Forelimb muscle (tissue), 1 donor: ENCODE measurements at regions not wholly inside any gene's neighbourhood (a gene's known extent, or its start where the extent isn't known, plus 50 kb on each side); places are given as distances from the start of the nearest gene placed in this dataset.

ENCODE experiments used
- DNase-seq: peaks from one replicate; pipeline ENCODE4 v3.0.0-alpha.2; 2013; ENCODE audit warnings: low read depth

DNA sequence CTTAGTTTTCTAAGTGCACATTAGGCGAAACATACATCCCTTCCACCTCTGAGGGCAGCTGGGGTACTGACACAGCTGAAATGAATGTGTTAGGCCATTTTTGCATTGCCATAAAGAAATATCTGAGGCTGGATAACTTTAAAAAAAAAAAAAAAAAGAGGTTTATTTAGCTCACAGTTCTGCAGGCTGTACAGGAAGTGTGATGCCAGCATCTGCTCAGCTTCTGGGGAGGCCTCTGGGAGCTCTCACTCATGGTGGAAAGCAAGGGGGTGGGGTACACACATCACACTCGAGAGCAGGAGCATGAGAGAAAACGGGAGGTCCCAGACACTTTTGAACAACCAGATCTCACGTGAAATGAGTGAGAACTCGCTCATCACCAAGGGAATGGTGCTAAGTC is 158.1 kb downstream of the PSMG1 start:
- no peak for DNase-seq

DNA sequence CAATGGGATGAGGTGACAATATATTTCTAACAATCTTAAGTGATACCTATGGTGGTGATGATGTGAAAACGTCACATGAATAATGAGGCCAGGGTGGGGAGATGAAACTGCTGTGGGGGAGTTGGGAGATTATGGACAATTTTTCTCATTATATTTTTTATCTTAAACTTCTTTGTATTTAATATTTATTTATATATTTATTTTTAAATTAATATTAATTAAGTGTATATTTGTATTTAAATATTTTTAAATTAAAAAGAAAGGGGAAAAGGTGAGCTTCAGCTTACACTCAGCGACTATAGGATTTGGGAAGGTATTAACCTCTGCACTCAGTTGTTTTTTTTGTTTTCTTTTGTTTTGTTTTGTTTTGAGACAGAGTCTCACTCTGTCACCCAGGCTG is 158.7 kb downstream of the PSMG1 start:
- no peak for DNase-seq

DNA sequence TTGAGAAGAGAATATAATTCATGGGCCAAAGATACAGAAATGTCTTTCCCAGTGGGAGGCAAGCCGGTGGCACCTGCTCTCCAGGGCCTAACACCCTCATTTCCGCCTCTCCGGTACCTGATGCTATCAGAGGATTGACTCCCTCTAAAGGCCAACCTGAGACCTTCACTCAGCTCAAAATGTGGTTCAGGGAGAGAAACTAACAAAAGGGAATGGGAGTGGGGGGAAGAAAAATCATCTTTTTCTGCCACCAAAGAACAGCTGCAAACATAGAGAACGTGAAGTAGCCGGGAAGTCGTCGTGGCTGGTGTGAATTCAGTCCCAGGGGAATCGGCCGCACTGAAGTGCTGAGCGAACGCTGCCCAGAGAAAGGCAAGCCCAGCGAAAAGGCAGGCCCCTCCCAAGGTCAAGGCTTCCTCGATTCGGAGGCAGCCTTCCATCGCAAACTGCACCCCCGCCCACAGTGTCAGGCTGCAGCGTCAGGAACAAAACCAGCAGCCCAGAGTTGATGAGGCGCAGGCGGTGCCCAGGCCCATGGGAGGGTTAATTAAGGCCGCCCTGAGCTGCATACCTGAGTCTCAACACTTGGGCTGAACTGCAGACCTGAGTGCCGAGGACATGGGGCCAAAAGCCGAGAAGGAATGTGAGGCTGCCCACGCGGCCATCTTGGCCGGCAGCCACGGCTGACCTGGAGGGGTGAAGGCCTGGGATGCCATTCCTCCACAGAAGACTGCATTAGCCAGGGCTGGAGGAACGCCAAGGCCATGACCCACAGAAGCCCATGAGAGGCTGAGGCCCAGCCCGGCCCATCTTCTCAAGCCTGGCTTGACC is 160.2 kb downstream of the PSMG1 start:
- no peak for DNase-seq

DNA sequence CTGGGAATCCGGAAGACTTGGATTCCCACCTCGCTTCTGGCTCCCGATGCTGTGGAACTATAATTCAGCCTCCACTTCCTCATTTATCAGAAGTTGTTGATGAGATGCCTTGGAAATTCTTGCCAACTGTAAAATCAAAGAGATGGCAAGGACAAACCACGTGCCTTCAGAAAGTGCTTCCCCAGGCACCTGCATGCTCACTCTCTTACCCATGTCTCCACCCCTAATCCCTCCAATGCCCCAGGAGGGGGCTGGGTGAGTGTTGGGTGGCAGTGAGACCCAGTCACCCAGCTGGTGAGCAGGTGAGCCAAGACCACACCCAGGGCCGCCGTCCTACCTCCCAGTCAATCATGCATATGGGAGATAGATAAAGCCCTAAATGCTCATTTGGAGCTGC is 160.8 kb downstream of the PSMG1 start:
- DNase-seq = no peak

DNA sequence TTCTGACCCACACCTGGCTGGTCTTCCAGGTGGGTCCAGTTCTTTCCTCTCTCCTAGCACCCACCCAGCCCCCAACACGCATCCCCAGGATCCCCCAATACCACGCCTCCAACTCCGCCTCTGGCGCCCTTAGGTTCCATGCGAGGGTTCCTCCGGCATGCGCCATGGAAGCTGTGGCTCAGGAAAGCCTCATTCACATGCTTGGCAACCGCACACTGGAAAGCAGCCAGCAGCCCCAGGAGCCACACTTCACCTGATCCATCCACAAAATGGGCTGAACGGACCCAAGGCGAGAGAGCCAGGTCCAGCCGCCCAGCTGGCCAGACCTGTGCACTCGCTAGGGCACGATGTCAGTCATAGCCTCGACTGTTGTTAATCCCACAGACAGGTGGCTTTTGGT is 161.2 kb downstream of the PSMG1 start:
- no peak for DNase-seq

DNA sequence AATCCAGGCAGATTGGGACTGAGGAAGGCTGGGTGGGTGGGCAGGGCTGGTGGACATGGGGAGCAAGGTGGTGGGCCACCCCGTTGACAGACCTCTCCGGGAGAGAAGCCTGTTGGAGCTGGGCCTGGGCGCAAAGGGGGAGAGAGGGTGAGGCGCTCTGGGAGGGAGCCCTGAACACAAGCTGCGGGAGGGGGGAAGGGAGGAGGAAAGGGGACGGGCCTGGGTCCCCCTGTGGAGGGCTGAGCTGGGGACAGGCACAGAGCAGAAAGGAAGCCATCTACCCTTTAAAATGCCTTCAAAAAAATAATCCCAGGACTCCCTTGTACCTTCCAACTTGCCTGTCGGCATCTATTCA is 161.8 kb downstream of the PSMG1 start:
- no peak for DNase-seq

DNA sequence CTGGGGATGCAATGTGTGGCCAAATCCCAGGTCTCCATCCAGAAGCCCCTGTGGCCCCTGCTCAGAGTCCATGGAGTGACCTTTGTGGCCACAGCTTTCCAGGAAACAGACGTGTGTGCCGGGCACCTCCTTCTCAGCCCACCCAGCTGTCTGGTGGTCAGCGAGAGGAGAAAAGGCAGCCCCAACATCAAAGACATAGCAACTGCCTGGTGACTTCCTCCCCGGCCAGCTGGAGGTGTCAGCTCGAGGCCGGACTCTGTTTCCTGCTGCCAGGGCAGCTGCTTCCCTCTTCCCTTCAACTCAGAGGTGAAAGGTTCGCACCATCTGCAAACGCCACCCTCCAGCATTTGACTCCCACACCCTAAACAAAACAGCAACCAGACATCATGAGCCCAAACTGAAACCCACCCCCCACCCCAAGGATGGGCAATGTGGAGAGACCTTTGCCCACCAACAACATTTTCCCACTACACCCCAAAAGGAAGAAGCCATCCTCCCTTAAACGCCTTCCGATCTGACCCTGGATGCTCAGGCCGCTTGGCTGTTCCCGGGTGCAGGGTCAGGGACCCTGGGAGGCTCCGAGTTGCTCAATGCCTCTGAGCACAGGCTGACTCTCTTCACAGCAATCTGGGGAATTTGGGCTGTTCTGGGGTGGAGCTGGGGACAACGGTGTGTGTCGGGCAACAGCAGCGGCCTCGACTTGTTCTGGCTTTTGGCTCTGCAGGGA is 162.3 kb downstream of the PSMG1 start:
- no peak for DNase-seq

DNA sequence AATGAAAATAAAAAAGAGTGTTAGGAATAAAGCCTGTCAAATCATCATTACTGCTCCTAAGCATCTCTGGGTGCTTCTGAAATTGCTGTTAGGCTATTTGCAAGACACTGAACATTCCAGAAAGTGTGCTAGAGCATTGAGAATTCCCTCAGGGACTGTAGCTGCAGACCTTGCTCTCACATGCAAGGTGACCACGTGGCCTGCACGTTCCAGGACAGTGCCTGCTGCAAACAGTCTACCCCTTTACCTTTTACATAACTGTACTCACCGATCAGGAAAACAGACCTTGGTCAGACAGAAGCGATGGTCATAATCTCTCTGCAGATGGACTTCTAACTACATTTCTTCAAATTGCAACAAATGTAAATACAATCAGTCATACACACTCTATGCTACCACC is 164.5 kb downstream of the PSMG1 start:
- no peak for DNase-seq

DNA sequence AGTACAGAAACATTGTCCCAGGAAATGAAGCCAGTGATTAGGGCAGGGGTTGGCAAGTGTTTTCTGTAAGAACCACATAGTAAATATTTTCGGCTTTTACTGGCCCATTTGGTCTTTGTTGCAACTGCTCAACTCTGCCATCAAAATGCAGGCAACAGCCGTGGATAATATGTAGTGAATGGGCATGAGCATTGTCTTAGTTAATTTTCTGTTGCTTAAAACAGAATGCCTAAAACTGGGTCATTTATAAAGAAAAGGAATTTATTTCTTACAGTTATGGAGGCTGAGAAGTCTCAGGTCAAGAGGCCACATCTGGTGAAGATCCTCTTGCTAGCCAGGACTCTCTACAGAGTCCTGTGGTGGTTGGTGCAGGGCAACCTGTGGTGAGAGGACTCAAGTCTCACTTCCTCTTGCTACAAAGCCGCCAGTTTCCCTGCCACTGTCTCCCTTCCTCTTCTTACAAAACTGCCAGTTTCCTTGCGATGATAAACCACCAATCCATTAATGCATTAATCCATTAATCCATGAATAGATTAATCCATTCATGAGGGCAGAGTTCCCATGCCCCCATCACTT is 166.4 kb downstream of the PSMG1 start:
- DNase-seq = no peak

DNA sequence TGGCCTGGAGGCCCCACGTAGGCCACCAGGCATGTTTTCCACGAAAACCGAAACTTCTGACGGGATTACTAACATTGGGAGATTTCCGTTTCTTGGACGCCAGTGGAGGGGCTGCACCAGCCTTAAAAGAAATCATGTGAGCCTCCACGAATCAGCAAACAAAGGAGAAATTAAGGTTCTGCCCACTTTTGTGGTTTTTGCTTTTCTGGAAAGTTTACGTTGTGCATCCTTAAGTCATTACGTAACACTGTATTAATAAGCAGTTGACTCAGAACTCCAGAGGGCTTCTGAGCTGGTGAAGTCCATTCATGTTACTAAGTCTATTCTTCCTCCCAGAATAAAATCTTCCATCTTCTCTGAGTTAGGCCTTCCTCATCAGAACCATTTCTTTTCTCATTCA is 168.5 kb downstream of the PSMG1 start:
- no peak for DNase-seq

DNA sequence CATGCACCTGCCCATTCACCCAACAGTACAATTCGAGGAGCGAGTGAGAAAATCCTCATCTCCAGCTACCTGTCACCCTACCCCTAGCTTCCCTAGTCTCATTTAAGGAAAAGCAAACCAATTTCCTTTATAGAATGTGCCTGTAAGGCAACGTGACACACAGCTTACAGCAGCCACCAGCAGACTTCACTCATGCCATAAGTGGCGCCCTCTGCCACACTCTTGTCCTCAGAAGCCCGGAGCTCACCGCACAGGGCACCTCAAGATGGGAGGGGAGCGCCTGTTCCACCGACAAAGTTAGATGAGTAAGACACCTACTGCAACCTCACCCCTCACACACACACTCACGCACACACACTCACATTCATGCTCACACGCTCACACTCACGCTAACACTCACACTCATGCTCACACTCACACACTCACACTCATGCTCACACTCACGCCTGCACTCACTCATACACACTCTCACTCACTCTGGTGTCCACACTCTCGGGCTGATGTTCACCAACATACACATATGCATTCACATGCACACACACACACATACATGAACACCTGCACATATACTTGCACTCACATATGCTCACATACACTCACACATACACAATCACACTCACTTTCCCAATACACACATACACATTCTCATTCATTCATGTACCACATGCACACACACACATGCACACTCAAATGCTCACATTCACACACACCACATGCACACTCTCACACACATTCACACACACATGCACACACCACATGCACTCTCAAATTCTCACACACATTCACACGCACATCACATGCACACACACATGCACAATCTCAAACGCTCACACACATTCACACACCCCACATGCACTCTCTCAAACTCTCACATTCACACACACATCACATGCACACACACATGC is 170.7 kb downstream of the PSMG1 start:
- DNase-seq = no peak

DNA sequence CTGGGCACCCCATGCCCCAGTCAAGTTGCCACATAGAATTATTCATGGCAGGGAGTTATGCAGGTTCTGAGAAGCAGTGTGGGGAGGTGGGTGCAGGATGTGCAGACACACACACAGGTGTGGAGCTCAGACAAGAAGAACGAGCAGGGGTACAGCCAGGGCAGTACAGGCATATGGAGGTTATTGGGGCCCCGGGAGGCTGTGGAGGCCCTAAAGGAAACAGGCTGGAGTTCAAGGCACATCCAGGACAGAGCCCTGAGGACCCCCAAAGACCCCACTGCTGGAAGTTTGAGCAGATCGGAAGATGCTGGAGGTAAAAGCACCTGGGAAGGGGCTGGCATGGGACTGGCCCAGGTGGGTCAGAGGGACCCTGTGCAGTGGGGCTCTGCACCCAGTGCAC is 171.3 kb downstream of the PSMG1 start:
- DNase-seq = no peak

DNA sequence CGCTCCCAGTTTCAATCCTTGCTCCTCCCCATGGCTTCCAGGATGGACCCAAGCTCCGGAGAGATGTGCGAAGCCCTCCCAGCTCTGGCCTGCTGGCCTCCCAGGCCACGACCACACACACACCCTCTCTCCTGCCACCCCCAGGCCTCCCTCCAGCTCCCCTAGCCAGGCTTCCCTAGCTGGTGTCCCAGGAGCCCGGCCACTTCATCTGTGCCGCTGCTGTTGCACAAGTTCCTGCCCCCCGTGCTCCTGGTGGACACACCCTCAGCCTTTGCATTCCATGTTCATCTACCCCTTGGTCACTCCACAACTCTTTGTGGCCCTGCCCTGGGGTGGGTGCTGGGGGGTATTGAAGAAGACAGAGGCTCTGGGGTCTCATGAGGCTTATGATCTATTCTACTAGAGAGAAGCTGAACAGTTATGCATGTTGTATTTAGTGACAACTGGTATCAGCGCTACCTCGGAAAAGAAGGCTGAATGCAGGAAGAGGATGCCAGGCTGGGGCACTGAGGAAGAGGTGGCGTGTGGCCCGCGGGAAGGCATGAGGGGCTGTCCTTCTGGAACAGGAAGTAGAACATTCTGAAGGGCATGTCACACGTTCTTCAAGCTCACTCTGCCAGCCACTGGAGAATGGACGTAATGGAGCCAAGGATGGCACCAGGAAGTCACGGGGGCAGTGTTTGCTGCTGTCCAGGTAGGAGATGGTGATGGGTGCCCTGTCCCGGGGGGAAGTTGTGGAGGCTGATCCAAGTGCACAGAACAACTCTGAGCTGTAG is 172.4 kb downstream of the PSMG1 start:
- DNase-seq = no peak

DNA sequence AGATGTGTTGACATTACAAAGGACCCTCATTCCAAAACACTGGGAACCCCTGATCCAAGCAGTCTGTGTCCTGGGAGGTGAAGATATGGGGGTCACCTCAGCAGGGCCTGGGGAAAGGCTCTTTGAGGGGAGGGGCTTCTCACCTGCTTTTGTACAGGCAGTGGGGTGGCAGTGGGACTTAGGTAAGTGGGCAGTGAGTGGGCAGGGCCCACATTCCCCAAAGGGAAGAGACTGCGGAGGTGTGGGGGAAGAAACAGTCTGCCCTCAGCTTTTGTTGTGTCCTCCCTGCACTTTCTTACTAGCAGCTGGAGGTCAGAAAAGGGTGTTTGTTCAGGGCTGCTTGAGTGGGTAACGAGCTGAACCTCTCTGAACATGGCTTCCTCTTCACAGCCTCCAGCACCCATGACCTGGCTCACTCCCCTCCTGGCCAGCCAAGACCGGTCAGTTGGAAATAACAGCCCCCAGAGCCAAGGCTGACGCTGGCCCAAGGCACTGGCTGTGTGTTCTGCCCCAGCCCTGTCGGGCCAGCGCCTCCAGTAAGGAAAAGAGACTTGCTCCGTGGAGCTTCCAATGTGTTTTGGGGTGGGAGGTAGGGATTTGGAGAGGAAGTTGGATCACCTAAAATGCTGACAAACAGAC is 173.5 kb downstream of the PSMG1 start:
- no peak for DNase-seq

DNA sequence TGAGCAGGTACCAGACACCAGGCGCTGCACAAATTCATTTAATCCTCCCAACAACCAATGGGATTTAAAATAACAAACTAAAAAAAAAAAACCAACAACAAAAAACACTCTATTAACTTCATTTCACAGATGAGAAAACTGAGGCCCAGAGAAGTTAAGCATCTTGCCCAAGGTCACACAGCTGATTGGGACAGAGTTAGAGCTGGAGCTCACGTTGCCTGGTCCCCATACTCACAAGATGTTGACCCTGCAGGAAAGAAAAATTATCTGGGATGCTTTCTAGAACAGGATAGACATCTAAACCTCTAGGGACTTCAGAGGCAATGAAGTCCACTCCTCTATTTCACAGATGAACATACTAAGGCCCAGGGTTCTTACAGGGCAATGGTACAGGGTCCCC is 175.3 kb downstream of the PSMG1 start:
- no peak for DNase-seq

DNA sequence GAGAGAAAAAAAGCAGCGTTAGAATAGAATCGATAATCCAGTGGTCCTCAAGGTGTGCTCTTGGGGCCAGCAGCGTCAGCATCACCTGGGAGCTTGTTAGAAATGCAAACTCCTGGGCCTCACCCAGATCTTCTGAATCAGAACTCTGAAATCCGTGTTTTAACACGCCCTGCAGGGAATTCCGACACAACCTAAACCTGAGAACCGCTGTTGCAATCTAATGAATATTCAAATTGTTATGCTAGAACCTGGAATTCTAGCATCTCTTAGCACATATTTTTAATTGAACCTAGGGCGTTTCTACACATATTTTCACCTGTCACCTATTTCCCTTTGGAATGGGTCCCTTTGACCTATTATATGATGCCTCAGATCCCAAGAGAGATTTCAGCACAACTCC is 175.7 kb downstream of the PSMG1 start:
- DNase-seq = no peak

DNA sequence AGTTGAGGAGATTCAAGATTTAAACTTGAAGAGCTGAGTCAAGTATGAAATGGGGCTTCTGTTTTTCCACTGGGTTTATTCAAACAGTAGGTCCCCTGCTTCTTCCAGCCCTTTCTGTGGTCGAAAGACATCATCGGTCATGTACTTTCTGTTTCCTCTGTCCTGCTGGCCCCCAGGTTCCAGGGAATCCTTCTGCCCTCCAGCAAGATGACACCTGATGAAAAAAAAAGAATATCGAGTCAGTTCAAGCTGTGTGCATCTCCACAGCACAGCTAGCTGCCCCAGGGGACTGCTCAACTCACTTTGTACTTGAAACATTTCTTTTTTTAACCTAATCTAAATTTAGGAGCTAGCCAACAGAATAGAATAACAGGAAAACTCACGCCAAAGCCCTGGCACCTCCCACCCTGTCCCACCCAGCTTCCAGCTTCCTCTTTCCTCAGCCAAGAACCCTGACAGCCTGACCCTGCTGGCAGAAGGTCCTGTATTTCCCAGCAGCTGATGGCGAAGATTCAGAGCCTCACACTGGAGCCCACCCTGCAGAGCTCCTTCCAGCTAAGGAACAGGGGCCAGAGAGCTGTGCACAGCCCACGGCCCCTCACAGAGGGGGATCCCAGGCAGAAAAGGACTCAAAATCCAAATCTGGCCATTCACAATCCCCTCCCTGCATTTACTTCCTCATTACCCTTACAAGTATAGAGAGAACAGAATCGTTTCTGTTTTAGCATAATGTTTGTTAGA is 176.5 kb downstream of the PSMG1 start:
- no peak for DNase-seq

DNA sequence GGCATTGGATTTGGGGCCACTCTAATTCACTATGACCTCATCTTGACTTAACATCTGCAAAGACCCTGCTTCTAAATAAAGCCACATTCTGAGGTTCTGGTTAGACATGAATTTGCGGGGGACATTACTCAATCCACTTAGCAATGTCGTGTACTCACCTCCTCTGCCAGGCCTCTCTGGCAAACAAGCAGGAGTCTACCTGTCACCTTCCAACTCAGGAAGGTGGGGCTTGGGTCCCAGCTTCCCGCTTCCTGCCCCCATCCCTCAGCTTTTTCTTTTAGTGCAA is 177.8 kb downstream of the PSMG1 start:
- no peak for DNase-seq

DNA sequence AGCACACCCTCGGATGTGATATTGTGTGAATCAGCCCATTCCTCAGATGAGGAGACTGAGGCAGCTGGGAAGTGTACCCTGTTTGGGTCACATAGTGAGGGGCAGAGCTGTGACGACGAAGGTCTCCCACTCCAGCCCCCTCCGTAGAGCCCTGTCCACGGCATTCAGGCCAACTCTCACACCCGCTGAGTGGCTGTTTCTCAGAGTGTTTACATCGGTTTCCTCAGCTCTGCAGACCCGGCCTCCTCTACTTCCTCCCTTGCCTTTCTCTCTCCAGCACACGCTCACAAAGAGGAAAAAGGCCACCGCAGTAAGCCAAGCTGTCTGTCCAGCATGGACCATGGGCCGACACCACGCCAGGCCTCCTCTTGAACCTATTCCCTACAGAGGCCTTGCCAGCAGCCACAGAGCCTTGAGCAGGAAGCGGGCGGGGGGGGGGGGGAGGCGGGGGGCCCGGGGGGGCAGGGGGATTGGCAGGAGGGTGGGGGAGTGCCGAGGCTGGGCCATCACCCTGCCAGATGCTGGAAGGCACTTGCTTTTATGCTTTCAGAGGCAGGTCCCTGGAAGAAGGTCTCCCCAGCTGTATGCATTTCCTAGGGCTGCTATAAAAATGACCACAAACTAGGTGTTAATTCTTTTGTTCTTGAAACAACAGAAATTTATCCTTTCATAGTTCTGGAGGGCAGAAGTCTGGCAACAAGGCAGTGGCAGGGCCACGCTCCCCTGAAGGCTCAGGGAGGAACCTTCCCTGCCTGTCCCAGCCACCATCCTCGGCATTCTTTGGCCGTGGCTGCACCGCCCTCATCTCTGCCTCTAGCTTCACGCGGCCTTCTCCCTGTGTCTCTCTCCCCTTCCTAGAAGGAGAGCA is 178.4 kb downstream of the PSMG1 start:
- no peak for DNase-seq
